Activated CD4-positive, alpha-beta memory T cell treated with anti-CD3 and anti-CD28 coated beads, Interleukin-2, amount 10 ng/mL, durations not matched to agents 7 days and 5 days (primary cell): ENCODE measurements at regions not wholly inside any gene's neighbourhood (a gene's known extent, or its start where the extent isn't known, plus 50 kb on each side); places are given as distances from the start of the nearest gene placed in this dataset.

Experiments
- CTCF ChIA-PET: fragments of 350-600 bp; sonication (Branson Sonifier 250); formaldehyde crosslinking; loops from one replicate; lab custom pipeline; 2021; ENCODE audit warnings: antibody characterized with exemption, inconsistent platforms; lab: Charles Lee
- POLR2A ChIA-PET: fragments of 350-600 bp; sonication (Branson Sonifier 250); formaldehyde crosslinking; loops from one replicate; lab custom pipeline; 2021; ENCODE audit warnings: antibody characterized with exemption; lab: Charles Lee
- DNase-seq: peaks from one replicate; pipeline ENCODE4 v3.0.0-alpha.2; 2020
- H3K27ac Mint-ChIP-seq: one replicate; pipeline ENCODE4 v1.8.0; 2021; ENCODE audit warnings: mild to moderate bottlenecking, mixed read lengths
- H3K27me3 Mint-ChIP-seq: one replicate; pipeline ENCODE4 v1.8.0; 2021; ENCODE audit warnings: mixed read lengths
- H3K36me3 Mint-ChIP-seq: one replicate; pipeline ENCODE4 v1.8.0; 2021; ENCODE audit warnings: low read depth, mixed read lengths
- H3K4me1 Mint-ChIP-seq: one replicate; pipeline ENCODE4 v1.8.0; 2021; ENCODE audit warnings: mixed read lengths
- H3K4me3 Mint-ChIP-seq: one replicate; pipeline ENCODE4 v1.8.0; 2021; ENCODE audit warnings: mild to moderate bottlenecking, mixed read lengths
- H3K9me3 Mint-ChIP-seq: one replicate; pipeline ENCODE4 v1.8.0; 2021; ENCODE audit warnings: mixed read lengths

GRCh38 chr20:22794200-22794599 lies 209.8 kb upstream of the FOXA2 start:
- H3K4me1 Mint-ChIP-seq: no peaks in the 10 kb centered on the region
- H3K36me3 Mint-ChIP-seq: no peaks in the 10 kb centered on the region
- ChIA-PET CTCF (no interaction called here), POLR2A (no interaction called here)
- H3K27me3 Mint-ChIP-seq: no peaks in the 10 kb centered on the region
- no peaks in the 10 kb centered on the region for H3K9me3 Mint-ChIP-seq
- no peak overlapping the region for H3K4me3 Mint-ChIP-seq
- H3K27ac Mint-ChIP-seq: no peak overlapping the region
- no peak for DNase-seq

- Mint-ChIP-seq H3K4me3 (no peak overlapping the region), H3K27ac (no peak overlapping the region), H3K9me3 (no peaks in the 10 kb centered on the region), H3K27me3 (no peaks in the 10 kb centered on the region), H3K4me1 (no peaks in the 10 kb centered on the region), H3K36me3 (no peaks in the 10 kb centered on the region)
- DNase-seq: no peak
- ChIA-PET POLR2A (no interaction called here), CTCF (no interaction called here)
Measured at GRCh38 chr20:22795433-22795832, 211.1 kb upstream of the FOXA2 start.

- no peak for DNase-seq
- POLR2A ChIA-PET: no interaction called here
- Mint-ChIP-seq H3K27me3 (no peaks in the 10 kb centered on the region), H3K27ac (no peak overlapping the region), H3K36me3 (no peaks in the 10 kb centered on the region), H3K4me1 (no peaks in the 10 kb centered on the region), H3K9me3 (no peaks in the 10 kb centered on the region), H3K4me3 (no peak overlapping the region)
- CTCF ChIA-PET: no interaction called here
Measured at GRCh38 chr20:22795871-22796270, 211.5 kb upstream of the FOXA2 start.

DNA sequence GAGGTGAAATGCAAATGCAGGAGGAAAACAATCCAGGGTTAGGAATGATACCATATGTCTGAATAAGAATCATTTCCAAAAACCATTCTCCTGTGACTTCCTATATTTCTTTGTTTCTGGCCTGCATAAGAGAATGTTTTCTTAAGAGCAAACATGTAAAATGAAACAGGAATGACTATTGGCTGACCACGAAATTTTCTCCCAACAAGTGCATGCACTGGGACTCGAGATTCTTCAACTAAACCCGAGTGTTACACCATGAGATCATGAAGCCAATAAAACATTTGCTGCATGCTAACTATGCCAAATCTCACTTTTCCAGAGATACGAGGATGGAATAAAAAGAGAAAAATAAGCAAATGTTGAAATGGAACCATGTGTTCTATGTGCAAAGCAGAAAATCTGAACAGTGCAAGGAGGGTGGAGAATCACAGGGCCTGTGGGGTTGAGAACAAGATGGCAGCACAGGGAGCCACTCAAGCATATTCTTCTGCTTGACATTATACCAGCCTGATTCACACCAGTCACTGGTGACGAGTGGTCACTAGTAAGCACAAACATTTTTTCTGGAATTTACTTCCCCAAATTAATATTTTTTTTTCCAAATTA lies 212.2 kb upstream of the FOXA2 start:
- H3K9me3 Mint-ChIP-seq: no peaks in the 10 kb centered on the region
- no peak overlapping the region for H3K27ac Mint-ChIP-seq
- CTCF ChIA-PET: no interaction called here
- DNase-seq: no peak
- H3K27me3 Mint-ChIP-seq: no peaks in the 10 kb centered on the region
- no peaks in the 10 kb centered on the region for H3K36me3 Mint-ChIP-seq
- POLR2A ChIA-PET: no interaction called here
- no peak overlapping the region for H3K4me3 Mint-ChIP-seq
- no peaks in the 10 kb centered on the region for H3K4me1 Mint-ChIP-seq

GRCh38 chr20:22797103-22797502 lies 212.7 kb upstream of the FOXA2 start:
- POLR2A ChIA-PET: no interaction called here
- Mint-ChIP-seq H3K4me3 (no peak overlapping the region), H3K9me3 (no peaks in the 10 kb centered on the region), H3K27me3 (no peaks in the 10 kb centered on the region), H3K4me1 (no peaks in the 10 kb centered on the region), H3K27ac (no peak overlapping the region), H3K36me3 (no peaks in the 10 kb centered on the region)
- CTCF ChIA-PET: no interaction called here
- DNase-seq: no peak

DNA sequence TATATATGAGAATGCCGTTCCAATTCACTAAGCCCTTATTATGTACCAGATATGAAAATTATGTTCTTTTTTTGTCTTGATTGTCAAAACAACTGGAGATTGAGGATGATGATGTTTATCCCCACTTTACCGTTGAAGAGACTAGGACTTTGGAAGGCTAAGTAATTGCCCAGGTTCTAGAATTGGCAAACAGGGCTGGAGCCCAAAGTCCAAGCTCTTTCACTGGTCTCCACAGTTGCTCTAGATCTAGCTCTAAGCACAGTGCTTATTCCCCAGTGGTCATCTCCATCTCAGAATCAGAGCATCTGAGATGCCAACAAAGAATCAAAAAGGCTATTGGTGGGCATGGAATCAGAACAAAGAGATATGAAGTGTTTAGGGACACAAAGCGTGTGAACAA lies 215.3 kb upstream of the FOXA2 start:
- no peaks in the 10 kb centered on the region for H3K9me3 Mint-ChIP-seq
- no peak overlapping the region for H3K27ac Mint-ChIP-seq
- no peaks in the 10 kb centered on the region for H3K4me1 Mint-ChIP-seq
- no peak for DNase-seq
- H3K27me3 Mint-ChIP-seq: no peaks in the 10 kb centered on the region
- no peak overlapping the region for H3K4me3 Mint-ChIP-seq
- POLR2A ChIA-PET: no interaction called here
- no peaks in the 10 kb centered on the region for H3K36me3 Mint-ChIP-seq
- CTCF ChIA-PET: no interaction called here

DNA sequence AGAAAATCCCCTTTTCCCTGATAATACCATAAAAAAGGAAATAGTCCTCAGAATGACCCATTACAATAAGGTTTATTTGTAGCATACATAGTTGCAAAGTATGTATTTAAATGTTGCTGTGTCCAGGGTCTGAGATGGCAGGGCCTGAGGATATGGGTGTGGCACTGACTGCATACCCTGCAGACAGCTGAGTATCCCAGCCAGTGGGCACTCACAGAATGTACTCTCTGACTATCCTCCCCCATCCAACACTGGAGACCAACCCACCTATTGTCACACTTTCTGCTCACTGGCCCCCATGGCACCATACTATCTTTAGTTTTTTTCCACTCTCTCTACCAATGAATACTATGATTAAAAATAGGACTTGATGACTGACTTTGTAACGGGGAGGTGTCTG lies 215.8 kb upstream of the FOXA2 start:
- Mint-ChIP-seq H3K4me3 (no peak overlapping the region), H3K27me3 (no peaks in the 10 kb centered on the region), H3K9me3 (no peaks in the 10 kb centered on the region), H3K36me3 (no peaks in the 10 kb centered on the region), H3K4me1 (no peaks in the 10 kb centered on the region), H3K27ac (no peak overlapping the region)
- no peak for DNase-seq
- CTCF ChIA-PET: no interaction called here
- POLR2A ChIA-PET: no interaction called here

- POLR2A ChIA-PET: no interaction called here
- CTCF ChIA-PET: no interaction called here
- Mint-ChIP-seq H3K4me1 (no peaks in the 10 kb centered on the region), H3K9me3 (no peaks in the 10 kb centered on the region), H3K27ac (no peak overlapping the region), H3K27me3 (no peaks in the 10 kb centered on the region), H3K36me3 (no peaks in the 10 kb centered on the region), H3K4me3 (no peak overlapping the region)
- DNase-seq: no peak
Measured at GRCh38 chr20:22801528-22801927, 217.2 kb upstream of the FOXA2 start.

GRCh38 chr20:22802296-22802695 lies 217.9 kb upstream of the FOXA2 start:
- H3K9me3 Mint-ChIP-seq: no peaks in the 10 kb centered on the region
- H3K27me3 Mint-ChIP-seq: no peaks in the 10 kb centered on the region
- no peak overlapping the region for H3K4me3 Mint-ChIP-seq
- H3K27ac Mint-ChIP-seq: no peak overlapping the region
- H3K36me3 Mint-ChIP-seq: no peaks in the 10 kb centered on the region
- no peaks in the 10 kb centered on the region for H3K4me1 Mint-ChIP-seq
- CTCF ChIA-PET: no interaction called here
- POLR2A ChIA-PET: no interaction called here
- DNase-seq: no peak

GRCh38 chr20:22805219-22805618 lies 220.8 kb upstream of the FOXA2 start:
- H3K4me1 Mint-ChIP-seq: no peaks in the 10 kb centered on the region
- no peaks in the 10 kb centered on the region for H3K36me3 Mint-ChIP-seq
- H3K9me3 Mint-ChIP-seq: peaks cover 4% of the 10 kb centered on the region
- no peaks in the 10 kb centered on the region for H3K27me3 Mint-ChIP-seq
- DNase-seq: no peak
- CTCF ChIA-PET: no interaction called here
- no peak overlapping the region for H3K4me3 Mint-ChIP-seq
- no peak overlapping the region for H3K27ac Mint-ChIP-seq
- POLR2A ChIA-PET: no interaction called here

DNA sequence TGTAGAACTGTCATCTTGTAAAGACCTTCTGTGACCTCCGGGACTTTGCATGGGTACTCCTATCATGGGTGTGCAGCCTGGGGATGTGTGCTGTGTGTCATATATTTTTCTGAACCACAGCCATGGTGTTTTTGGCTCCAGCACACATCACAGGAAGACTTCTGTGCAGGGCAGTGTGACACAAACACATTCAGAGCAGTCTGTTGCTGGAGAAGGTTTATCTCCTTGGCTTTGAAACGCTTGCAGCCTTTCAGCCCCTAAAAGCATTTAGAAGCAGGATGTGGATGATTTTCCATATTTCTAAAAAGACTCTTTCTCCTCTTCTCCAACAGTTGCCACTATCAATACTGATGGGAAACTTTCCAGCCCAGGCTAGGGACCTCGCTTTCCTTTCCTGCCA lies 221.6 kb upstream of the FOXA2 start:
- Mint-ChIP-seq H3K9me3 (peaks cover 4% of the 10 kb centered on the region), H3K4me3 (no peak overlapping the region)
- POLR2A ChIA-PET: no interaction called here

GRCh38 chr20:22807045-22807444 lies 222.7 kb upstream of the FOXA2 start:
- CTCF ChIA-PET: interaction anchor here (1.4 kb wide), 1 partner anchor 115 kb away, joined by 3 read pairs; no protein-coding TSS in a partner anchor
- POLR2A ChIA-PET: no interaction called here
- Mint-ChIP-seq H3K27me3 (no peaks in the 10 kb centered on the region), H3K27ac (no peak overlapping the region), H3K9me3 (peaks cover 4% of the 10 kb centered on the region), H3K36me3 (no peaks in the 10 kb centered on the region), H3K4me1 (no peaks in the 10 kb centered on the region), H3K4me3 (no peak overlapping the region)
- no peak for DNase-seq

More for the DNA sequence above, 221.6 kb upstream of the FOXA2 start:
- H3K36me3 Mint-ChIP-seq: no peaks in the 10 kb centered on the region
- CTCF ChIA-PET: no interaction called here
- H3K27me3 Mint-ChIP-seq: no peaks in the 10 kb centered on the region
- no peak overlapping the region for H3K27ac Mint-ChIP-seq
- no peaks in the 10 kb centered on the region for H3K4me1 Mint-ChIP-seq
- no peak for DNase-seq

DNA sequence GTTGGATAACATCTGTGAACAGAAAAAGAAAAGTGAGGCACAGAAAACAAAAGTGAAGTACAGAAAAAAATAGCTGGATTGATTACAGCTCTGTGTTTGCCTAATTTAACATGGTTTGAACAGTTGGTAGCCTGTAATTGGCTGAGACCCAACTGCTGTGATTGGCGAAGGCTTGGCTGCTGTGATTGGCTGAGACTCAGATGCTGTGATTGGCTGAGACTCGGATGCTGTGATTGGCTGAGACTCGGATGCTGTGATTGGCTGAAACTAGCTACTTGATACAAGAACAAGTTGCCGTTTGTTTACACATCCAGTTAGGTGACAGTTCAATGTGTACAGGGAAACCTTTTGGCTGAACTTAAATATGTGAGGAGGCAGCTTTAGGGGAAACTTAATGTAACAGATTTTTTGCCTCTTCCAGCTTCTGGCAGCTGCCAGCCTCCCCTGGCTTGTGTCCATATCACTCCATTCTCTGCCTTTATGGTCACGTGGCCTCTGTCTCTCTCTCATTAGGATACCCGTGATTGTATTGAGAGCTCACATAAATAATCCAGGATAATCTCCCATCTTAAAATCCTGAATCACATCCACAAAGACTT lies 223.4 kb upstream of the FOXA2 start:
- H3K4me3 Mint-ChIP-seq: no peak overlapping the region
- POLR2A ChIA-PET: no interaction called here
- no peak for DNase-seq
- CTCF ChIA-PET: interaction anchor here (1.4 kb wide), 1 partner anchor 116 kb away, joined by 3 read pairs; no protein-coding TSS in a partner anchor
- no peaks in the 10 kb centered on the region for H3K36me3 Mint-ChIP-seq
- no peaks in the 10 kb centered on the region for H3K4me1 Mint-ChIP-seq
- H3K9me3 Mint-ChIP-seq: peaks cover 4% of the 10 kb centered on the region
- H3K27me3 Mint-ChIP-seq: no peaks in the 10 kb centered on the region
- no peak overlapping the region for H3K27ac Mint-ChIP-seq

GRCh38 chr20:22808628-22809027 lies 224.3 kb upstream of the FOXA2 start:
- CTCF ChIA-PET: interaction anchor here (1.4 kb wide), 1 partner anchor 117 kb away, joined by 3 read pairs; no protein-coding TSS in a partner anchor
- H3K9me3 Mint-ChIP-seq: peaks cover 4% of the 10 kb centered on the region
- POLR2A ChIA-PET: no interaction called here

More at GRCh38 chr20:22808628-22809027, 224.3 kb upstream of the FOXA2 start:
- Mint-ChIP-seq H3K4me3 (no peak overlapping the region), H3K27me3 (no peaks in the 10 kb centered on the region), H3K36me3 (no peaks in the 10 kb centered on the region), H3K27ac (no peak overlapping the region), H3K4me1 (no peaks in the 10 kb centered on the region)
- no peak for DNase-seq
